Embryonic facial prominence (tissue), 1 donor: ENCODE measurements at regions not wholly inside any gene's neighbourhood (a gene's known extent, or its start where the extent isn't known, plus 50 kb on each side); places are given as distances from the start of the nearest gene placed in this dataset.
"Not testable (repeated sequence)": the region's sequence is repeated elsewhere in the genome, so short reads cannot be mapped to it uniquely, and the experiment has no call there.

Source experiments
- DNase-seq: peaks from one replicate; pipeline ENCODE4 v3.0.0-alpha.2; 2016; ENCODE audit errors: extremely low spot score

GRCh38 chr9:78383130-78383529 is 86.2 kb downstream of the PSAT1 start:
- no peak for DNase-seq

DNA sequence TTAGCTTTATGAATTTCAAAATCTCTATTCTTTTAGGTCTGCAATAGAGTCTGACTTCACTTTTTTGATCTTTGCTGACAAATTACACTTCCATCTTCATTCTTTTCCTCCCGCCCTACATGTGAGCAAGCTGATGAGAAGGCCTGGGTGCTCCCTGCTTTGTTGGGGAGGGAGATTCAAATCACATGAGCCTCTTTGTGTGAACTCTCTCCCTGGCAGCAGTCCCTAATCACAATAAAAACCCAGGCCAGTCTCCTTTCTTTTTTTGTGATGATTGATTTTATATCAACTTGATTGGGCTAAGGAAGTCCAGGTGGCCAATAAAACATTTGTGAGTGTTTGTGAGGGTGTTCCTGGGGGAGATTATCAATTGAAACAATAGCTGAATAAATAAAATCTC is 89.4 kb downstream of the PSAT1 start:
- DNase-seq = no peak

DNA sequence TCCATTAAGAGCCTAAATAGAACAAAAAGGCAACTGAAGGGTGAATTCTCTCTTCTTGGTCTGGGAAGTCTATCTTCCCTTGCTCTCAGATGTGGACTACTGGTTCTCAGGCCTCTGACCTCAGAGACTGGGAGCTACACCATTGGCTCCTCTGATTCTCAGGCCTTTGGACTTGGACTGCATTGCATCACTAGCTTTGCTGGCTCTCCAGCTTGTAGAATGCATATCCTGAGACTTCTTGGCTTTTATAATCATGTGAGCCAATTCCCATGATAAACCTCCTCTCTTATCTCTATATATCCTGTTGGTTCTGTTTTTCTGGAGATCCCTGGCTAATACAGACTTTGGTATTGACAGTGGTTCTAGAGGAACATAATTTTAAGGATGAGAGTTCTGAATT is 89.8 kb downstream of the PSAT1 start:
- DNase-seq = no peak

DNA sequence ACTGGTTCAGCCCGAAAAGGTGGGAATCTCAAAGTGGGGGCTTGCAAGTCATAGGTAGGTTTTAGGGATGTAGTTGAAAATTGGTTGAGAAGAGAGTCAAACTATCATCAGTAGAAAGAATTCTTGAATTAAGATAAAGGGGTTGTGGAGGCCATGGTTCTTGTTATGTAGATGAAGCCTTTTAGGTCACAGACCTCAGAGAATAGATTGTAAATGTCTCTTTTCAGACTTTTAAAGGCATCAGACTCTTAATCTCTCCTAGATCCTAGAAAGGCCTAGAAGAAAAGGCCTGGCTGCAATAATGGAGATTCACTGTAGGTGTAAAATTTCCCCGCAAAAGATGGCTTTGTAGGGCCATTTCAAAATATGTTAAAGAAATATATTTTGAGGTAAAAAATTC is 96.4 kb downstream of the PSAT1 start:
- no peak for DNase-seq

DNA sequence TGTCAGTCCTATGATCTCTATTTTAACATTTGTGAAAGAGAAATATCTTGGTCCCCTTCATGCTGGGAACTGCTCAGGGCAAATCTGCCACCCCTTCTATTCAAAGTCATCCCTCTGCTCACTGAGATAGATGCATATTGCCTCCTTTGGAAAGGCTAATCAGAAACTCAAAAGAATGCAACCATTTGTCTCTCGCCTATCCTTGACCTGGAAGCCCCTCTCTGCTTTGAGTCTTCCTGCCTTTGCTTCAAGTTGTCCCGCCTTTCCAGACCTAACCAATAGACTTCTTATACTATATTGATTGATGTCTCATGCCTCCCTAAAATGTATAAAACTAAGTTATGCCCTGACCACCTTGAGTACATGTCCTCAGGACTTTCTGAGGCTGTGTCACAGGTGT is 97.0 kb downstream of the PSAT1 start:
- no peak for DNase-seq

- no peak for DNase-seq
These were observed 99.2 kb downstream of the PSAT1 start for GRCh38 chr9:78396087-78396486.

GRCh38 chr9:78397045-78397444 is 100.1 kb downstream of the PSAT1 start:
- DNase-seq = no peak

GRCh38 chr9:78397454-78397853 is 100.5 kb downstream of the PSAT1 start:
- DNase-seq = no peak

- DNase-seq = no peak
These were observed 102.2 kb downstream of the PSAT1 start for GRCh38 chr9:78399153-78399552.

DNA sequence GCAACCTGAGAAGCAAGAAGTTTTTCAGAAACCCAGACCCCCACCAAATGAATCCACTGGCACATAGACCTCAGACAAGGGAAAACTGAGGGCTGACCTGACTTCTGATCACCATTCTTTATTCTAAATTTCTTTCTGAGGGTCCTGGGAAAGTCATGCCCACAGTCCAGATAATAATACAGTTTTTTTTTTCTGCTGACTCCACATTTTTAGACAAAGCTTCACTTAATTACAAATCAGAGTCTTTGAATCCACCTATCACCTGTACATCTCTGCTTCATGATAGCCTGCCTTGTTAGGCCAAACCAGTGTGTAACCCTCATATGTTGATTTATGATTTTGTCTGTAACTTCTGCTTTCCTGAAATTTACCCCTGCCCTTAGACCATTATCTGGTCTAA is 103.6 kb downstream of the PSAT1 start:
- no peak for DNase-seq

GRCh38 chr9:78405461-78405860 is 108.5 kb downstream of the PSAT1 start:
- DNase-seq = no peak

- no peak for DNase-seq
These were observed 109.2 kb downstream of the PSAT1 start for GRCh38 chr9:78406146-78406545.

DNA sequence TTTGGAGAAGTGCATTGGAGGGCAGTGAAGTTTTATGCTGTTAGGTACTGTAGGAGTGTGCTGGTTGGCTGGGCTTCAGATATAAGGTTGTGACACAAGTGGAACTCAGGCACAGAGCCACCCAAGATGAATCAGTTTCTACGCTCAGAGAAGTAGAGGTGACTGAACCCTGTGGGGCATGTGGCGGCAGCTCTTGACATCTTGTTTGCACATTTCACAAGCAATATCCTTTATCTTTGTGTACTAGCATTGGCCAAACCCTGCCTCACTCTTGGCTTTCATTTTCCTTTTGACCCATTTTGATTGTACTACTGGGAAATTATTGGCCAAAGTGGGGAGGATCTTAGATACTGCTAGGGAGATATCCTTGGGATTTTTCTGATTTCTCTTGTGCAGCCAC is 110.0 kb downstream of the PSAT1 start:
- DNase-seq = no peak

GRCh38 chr9:78407636-78408312 is 110.8 kb downstream of the PSAT1 start:
- no peak for DNase-seq

GRCh38 chr9:78408388-78408787 is 111.5 kb downstream of the PSAT1 start:
- DNase-seq = no peak

GRCh38 chr9:78409928-78410510 is 113.1 kb downstream of the PSAT1 start:
- DNase-seq = not testable (repeated sequence)

DNA sequence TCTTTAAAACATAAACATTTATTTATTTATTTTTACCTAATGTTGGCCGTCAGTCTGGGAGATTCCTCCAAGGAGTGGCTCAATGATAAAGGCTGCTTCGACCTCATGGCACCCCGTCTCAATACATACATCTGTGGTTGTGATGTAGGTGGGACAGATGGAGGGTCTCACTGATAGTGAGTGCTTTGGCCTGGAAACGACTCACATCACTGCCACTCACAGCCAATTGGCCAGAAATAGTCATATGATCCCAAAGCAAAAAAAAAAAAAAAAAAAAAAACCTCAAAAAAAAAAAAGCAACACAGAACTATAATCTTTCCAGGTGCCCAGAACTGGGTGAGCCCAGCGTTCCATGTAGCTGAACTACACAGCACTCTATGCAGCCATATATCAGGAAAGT is 125.4 kb downstream of the PSAT1 start:
- no peak for DNase-seq

- no peak for DNase-seq
These were observed 127.4 kb downstream of the PSAT1 start for GRCh38 chr9:78424299-78424698.

- DNase-seq = no peak
These were observed 131.7 kb downstream of the PSAT1 start for GRCh38 chr9:78428640-78429039.

DNA sequence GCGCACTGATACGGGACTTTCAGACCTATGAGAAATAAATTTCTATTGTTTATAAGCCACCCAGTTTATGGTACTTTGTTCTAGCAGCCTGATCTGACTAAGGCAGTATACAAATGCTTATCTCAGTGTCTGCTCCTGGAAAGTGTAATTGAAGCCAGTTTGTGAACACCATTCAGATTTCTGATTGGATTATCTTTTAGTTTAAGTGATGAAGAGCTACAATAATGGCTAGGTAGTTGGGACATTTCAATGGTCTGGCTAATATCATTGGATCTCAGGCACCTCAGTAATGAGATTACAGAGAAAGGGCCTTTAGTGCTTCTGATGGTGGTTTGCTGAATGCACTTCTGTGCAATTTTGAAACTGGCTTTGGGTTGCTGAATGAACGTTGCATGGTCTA is 133.5 kb downstream of the PSAT1 start:
- no peak for DNase-seq

DNA sequence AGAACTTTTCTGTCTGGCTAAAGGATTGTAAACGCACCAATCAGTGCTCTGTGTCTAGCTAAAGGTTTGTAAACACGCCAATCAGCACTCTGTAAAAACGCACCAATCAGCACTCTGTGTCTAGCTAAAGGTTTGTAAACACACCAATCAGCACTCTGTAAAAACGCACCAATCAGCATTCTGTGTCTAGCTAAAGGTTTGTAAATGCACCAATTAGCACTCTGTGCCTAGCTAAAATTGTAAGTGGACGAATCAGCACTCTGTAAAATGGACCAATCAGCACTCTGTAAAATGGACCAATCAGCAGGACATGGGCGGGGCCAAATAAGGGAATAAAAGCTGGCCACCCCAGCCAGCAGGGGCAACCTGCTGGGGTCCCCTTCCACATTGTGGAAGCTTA is 134.1 kb downstream of the PSAT1 start:
- not testable (repeated sequence) for DNase-seq

- DNase-seq = no peak
These were observed 139.9 kb downstream of the PSAT1 start for GRCh38 chr9:78436873-78437272.

GRCh38 chr9:78437296-78437695 is 140.4 kb downstream of the PSAT1 start:
- no peak for DNase-seq

DNA sequence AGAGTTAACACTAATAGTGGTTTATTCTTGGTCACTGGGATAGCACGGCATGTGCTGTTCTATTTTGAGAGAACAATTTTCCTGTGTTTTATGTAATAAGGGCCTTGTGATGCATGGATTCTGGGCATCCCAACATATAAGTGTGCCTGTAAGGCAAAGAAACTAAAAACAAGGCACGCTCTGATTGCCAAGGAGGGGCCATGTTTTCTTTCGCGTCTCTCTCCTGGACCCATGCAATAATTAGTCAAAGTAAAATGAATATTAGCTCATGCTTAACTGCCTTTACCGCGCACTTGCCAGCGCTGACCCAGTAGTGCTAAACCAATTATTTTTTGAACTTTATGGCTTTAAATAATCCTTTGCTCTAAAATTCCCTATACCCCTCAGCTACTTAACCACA is 140.9 kb downstream of the PSAT1 start:
- DNase-seq = no peak
